ENCODE measurements at regions not wholly inside any gene's neighbourhood (a gene's known extent, or its start where the extent isn't known, plus 50 kb on each side); places are given as distances from the start of the nearest gene placed in this dataset.

DNA sequence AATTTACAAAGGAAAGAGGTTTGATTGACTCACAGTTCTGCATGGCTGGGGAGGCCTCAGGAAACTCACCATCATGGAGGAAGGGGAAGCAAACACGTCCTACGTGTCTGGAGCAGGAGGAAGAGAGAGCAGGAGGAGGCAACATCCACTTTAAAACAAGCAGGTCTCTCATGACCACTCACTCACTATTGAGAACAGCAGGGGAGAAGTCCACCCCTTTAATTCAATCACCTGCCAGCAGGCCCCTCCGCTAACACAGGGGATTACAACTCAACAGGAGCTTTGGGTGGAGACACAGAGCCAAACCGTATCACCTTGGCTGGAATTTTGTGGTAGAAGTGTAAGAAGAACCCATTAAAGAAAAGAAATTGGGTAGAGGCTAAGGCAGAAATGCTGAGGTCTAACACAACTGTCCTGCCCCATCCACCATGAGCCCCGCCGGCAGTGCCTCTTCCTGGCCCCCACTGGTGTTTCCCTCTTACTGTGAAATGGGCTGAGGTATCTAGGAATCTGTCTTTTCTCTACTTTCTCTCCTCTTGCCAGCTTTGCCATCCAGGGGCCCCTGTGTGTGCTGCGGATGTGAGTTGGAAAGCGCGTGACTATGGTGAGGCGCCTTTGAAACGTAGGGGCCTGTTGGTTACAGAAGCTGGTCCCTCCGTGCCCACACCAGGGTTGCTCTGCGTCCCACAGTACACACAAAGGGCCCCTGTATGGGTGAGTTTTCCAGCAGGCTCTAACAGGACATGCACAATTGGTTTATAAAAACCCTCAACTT lies 108.0 kb upstream of the TMEM132D start:
- no peak for TF ChIP-seq POLR2AphosphoS5 (IDR thresholded peaks at IDR 0.05)
- no peak for TF ChIP-seq POLR2A (IDR thresholded peaks at IDR 0.05)

Measured in stomach (tissue), 4 donors.